Endothelial cell of umbilical vein (primary cell): ENCODE measurements at regions not wholly inside any gene's neighbourhood (a gene's known extent, or its start where the extent isn't known, plus 50 kb on each side); places are given as distances from the start of the nearest gene placed in this dataset.

Source experiments
- BruUV-seq: library from RNA; stranded (reverse); fragments of 400-500 nt; replicated peaks from 2 replicates; lab custom pipeline; 2021; lab: Mats Ljungman, UMichigan
- CTCF ChIA-PET: fragments of 300-600, 350-600 bp; sonication (Branson Sonifier 250); formaldehyde crosslinking; loops from one replicate; lab custom pipeline; 2021; ENCODE audit warnings: antibody characterized with exemption, inconsistent platforms; lab: Charles Lee
- POLR2A ChIA-PET: fragments of 300-600, 350-600 bp; sonication (Branson Sonifier 250); formaldehyde crosslinking; loops from one replicate; lab custom pipeline; 2021; ENCODE audit warnings: antibody characterized with exemption, inconsistent platforms; lab: Charles Lee
- DNase-seq: peaks from one replicate; pipeline ENCODE4 v3.0.0-alpha.2; 2011; ENCODE audit warnings: low read depth, low spot score
- FAIRE-seq: peaks from 2 replicates; lab custom pipeline; 2011; peaks lifted over from hg19 to GRCh38; lab: Jason Lieb, UNC
- H2AFZ ChIP-seq: 2 replicates; pipeline ENCODE4 v1.6.0; 2012; ENCODE audit warnings: low read depth, low read length, control low read depth, inconsistent platforms
- H3K27ac ChIP-seq: 2 replicates; pipeline ENCODE4 v1.5.1; 2011; ENCODE audit warnings: low read depth, mild to moderate bottlenecking, control low read depth, low read length, moderate library complexity; ENCODE audit not compliant: insufficient read depth
- H3K27me3 ChIP-seq, 2 experiments: 2 replicates each; pipeline versions ENCODE4 v1.6.0 to v1.6.1; 2011; ENCODE audit warnings: low read length in 2 of 2, mixed read lengths in 1 of 2; ENCODE audit not compliant: control insufficient read depth in 2 of 2, insufficient read depth in 2 of 2
- H3K36me3 ChIP-seq, 2 experiments: 2 replicates in 1 of 2; 3 replicates in 1 of 2; pipeline ENCODE4 v1.5.1; 2011; ENCODE audit warnings: low read length in 2 of 2, mild to moderate bottlenecking in 1 of 2, moderate library complexity in 1 of 2; ENCODE audit not compliant: control insufficient read depth in 2 of 2, insufficient read depth in 2 of 2; ENCODE audit errors: extremely low read depth in 1 of 2
- H3K4me1 ChIP-seq: 3 replicates; pipeline ENCODE4 v1.5.1; 2011; ENCODE audit warnings: mild to moderate bottlenecking, low read length; ENCODE audit not compliant: control insufficient read depth, insufficient read depth; ENCODE audit errors: extremely low read depth
- H3K4me2 ChIP-seq: 2 replicates; pipeline ENCODE4 v1.6.1; 2011; ENCODE audit warnings: low read length, control low read depth, mixed read lengths; ENCODE audit not compliant: insufficient read depth
- H3K4me3 ChIP-seq, 3 experiments: fragments of 200-600 bp in 1 of 3; sonication (generic), shearing (Covaris generic) in 1 of 3; replicated peaks in 1 of 3; 2 replicates each; pipeline ENCODE4 v1.5.1; 2011 to 2016; ENCODE audit warnings: control low read depth in 3 of 3, low read length in 3 of 3, mild to moderate bottlenecking in 2 of 3, inconsistent platforms in 1 of 3, low read depth in 1 of 3, moderate library complexity in 1 of 3; ENCODE audit not compliant: insufficient read depth in 1 of 3
- H3K79me2 ChIP-seq: 2 replicates; pipeline ENCODE4 v1.6.0; 2012; ENCODE audit warnings: low read length, inconsistent platforms; ENCODE audit not compliant: control insufficient read depth, insufficient read depth
- H3K9ac ChIP-seq: replicated peaks from 2 replicates; pipeline ENCODE3; 2011; ENCODE audit warnings: low read length, control low read depth; ENCODE audit not compliant: insufficient read depth; ENCODE audit errors: extremely low read depth
- H3K9me1 ChIP-seq: replicated peaks from 3 replicates; pipeline ENCODE4 v1.6.0; 2011; ENCODE audit warnings: mild to moderate bottlenecking, low read length; ENCODE audit not compliant: control insufficient read depth, insufficient read depth; ENCODE audit errors: extremely low read depth
- H3K9me3 ChIP-seq: replicated peaks from 2 replicates; pipeline ENCODE4 v1.5.1; 2012; ENCODE audit warnings: low read length, inconsistent platforms; ENCODE audit not compliant: control insufficient read depth, insufficient read depth
- H4K20me1 ChIP-seq: replicated peaks from 2 replicates; pipeline ENCODE3; 2011; ENCODE audit warnings: mild to moderate bottlenecking, low read length; ENCODE audit not compliant: control insufficient read depth, insufficient read depth; ENCODE audit errors: extremely low read depth
- CTCF ChIP-seq, 2 donors: IDR thresholded peaks; 1 replicate in 1 of 2; 2 replicates in 1 of 2; pipeline ENCODE4 v1.5.1; 2011; ENCODE audit warnings: low read length in 2 of 2, mild to moderate bottlenecking in 2 of 2, moderate library complexity in 2 of 2, control low read depth in 1 of 2, inconsistent platforms in 1 of 2, low read depth in 1 of 2; ENCODE audit not compliant: insufficient read depth in 1 of 2; ENCODE audit errors: extremely low read depth in 1 of 2
- EZH2 ChIP-seq: IDR thresholded peaks from 2 replicates; pipeline ENCODE4 v1.6.1; 2012; ENCODE audit warnings: borderline replicate concordance, low read depth, mild to moderate bottlenecking, moderate library complexity, low read length, inconsistent platforms; ENCODE audit not compliant: severe bottlenecking
- FOS ChIP-seq: IDR thresholded peaks from 2 replicates; pipeline ENCODE4 v1.6.1; 2011; ENCODE audit warnings: mild to moderate bottlenecking, low read length, moderate library complexity, borderline replicate concordance; ENCODE audit not compliant: insufficient read depth
- GATA2 ChIP-seq: IDR thresholded peaks from 2 replicates; pipeline ENCODE4 v1.7.0; 2011; ENCODE audit warnings: low read depth, mild to moderate bottlenecking, moderate library complexity, mixed read lengths, low read length; ENCODE audit not compliant: insufficient read length, insufficient read depth
- JUN ChIP-seq: IDR thresholded peaks from 2 replicates; pipeline ENCODE4 v1.6.1; 2011; ENCODE audit warnings: borderline replicate concordance, low read depth; ENCODE audit not compliant: insufficient read length, insufficient read depth
- MAX ChIP-seq: IDR thresholded peaks from 2 replicates; pipeline ENCODE4 v1.6.1; 2011; ENCODE audit not compliant: insufficient read depth, insufficient read length
- MYC ChIP-seq: IDR thresholded peaks from one replicate; pipeline ENCODE4 v1.6.1; 2011; ENCODE audit warnings: mild to moderate bottlenecking, low read depth, low read length
- POLR2A ChIP-seq: IDR thresholded peaks from 2 replicates; pipeline ENCODE4 v1.6.1; 2012; ENCODE audit warnings: low read depth, mild to moderate bottlenecking, control low read depth, low read length
- POLR2AphosphoS5 ChIP-seq: IDR thresholded peaks from 2 replicates; pipeline ENCODE4 v1.6.1; 2012; ENCODE audit warnings: low read depth, mild to moderate bottlenecking, control low read depth, low read length, moderate library complexity; ENCODE audit not compliant: insufficient read depth
- dilution Hi-C: fragments of 300-500 bp; cut with MboI; formaldehyde crosslinking; loops from one replicate; pipeline ENCODE4 v1.15.0; 2019; ENCODE audit warnings: low sequenced_read_pairs; ENCODE audit not compliant: extremely low pct_ligation_motif_present
- intact Hi-C: fragments of 100-400 bp; cut with micrococcal nuclease; formaldehyde crosslinking; loops from one replicate; pipeline ENCODE4 v1.10.0; 2022

- H3K4me2 ChIP-seq: no peak overlapping the region
- ChIA-PET POLR2A (no interaction called here), CTCF (interaction anchor here (1.1 kb wide), 2 partner anchors 70 to 88 kb away, joined by 3 to 4 read pairs; no protein-coding TSS in a partner anchor)
- FAIRE-seq (no peak), DNase-seq (no peak)
- H3K4me1 ChIP-seq: peaks cover 27% of the 10 kb centered on the region
- TF ChIP-seq GATA2 (no peak), MAX (no peak), MYC (no peak), POLR2A (no peak), FOS (no peak), EZH2 (no peak), JUN (no peak), POLR2AphosphoS5 (no peak), CTCF (IDR thresholded peaks at IDR 0.05; ENCODE audit: extremely low read depth in 1 of 2, insufficient read depth in 1 of 2, low read depth in 1 of 2, low read length in 2 of 2) (no peak)
- dilution Hi-C loops (no loop called here), intact Hi-C loops (loop anchor here (5.0 kb wide), 2 partner anchors 258 to 477 kb away; partner anchors contain the start of gene PELI1)
- H3K27ac ChIP-seq: no peak overlapping the region
- H3K9me1 ChIP-seq: no peaks in the 10 kb centered on the region
- no peak overlapping the region for H2AFZ ChIP-seq
- no TSS peak for BruUV-seq
- H3K79me2 ChIP-seq: no peaks in the 10 kb centered on the region
- peaks cover 5 to 8% of the 10 kb centered on the region in 2 experiments for H3K27me3 ChIP-seq
- H3K36me3 ChIP-seq: no peaks in the 10 kb centered on the region
- no peak overlapping the region for H3K4me3 ChIP-seq
- no peaks in the 10 kb centered on the region for H4K20me1 ChIP-seq
- H3K9me3 ChIP-seq: no peaks in the 10 kb centered on the region
- no peak overlapping the region for H3K9ac ChIP-seq
Measured at GRCh38 chr2:64400105-64400728, 53.7 kb upstream of the LGALSL start.
